HepG2 (cell line): ENCODE measurements at regions not wholly inside any gene's neighbourhood (a gene's known extent, or its start where the extent isn't known, plus 50 kb on each side); places are given as distances from the start of the nearest gene placed in this dataset.

ENCODE experiments used
- CREB1 ChIP-seq, 2 experiments: fragments of 450-650 bp in 1 of 2; IDR thresholded peaks; 2 replicates each; pipeline ENCODE4 v1.6.1; 2016 to 2017; ENCODE audit warnings: control low read depth in 1 of 2, mild to moderate bottlenecking in 1 of 2, missing compliant biosample characterization in 1 of 2, missing genetic modification characterization in 1 of 2
- KAT7 ChIP-seq: IDR thresholded peaks from 2 replicates; pipeline ENCODE4 v1.6.1; 2018; ENCODE audit warnings: borderline replicate concordance, missing compliant biosample characterization
- MAZ ChIP-seq, 2 experiments: sonication (generic) in 1 of 2; formaldehyde crosslinking in 1 of 2; IDR thresholded peaks; 2 replicates each; pipeline versions ENCODE4 v1.5.0 to v1.6.1; 2012 to 2020; ENCODE audit warnings: low read depth in 2 of 2, mild to moderate bottlenecking in 2 of 2, borderline replicate concordance in 1 of 2, improper control_type of control experiment in 1 of 2, low read length in 1 of 2, missing genetic modification reagents in 1 of 2, moderate library complexity in 1 of 2
- NFKBIZ ChIP-seq: IDR thresholded peaks from 2 replicates; pipeline ENCODE4 v1.6.1; 2018; ENCODE audit warnings: missing genetic modification reagents, missing compliant biosample characterization
- PHF8 ChIP-seq: sonication (generic); formaldehyde crosslinking; IDR thresholded peaks from 2 replicates; pipeline ENCODE4 v1.5.0; 2020; ENCODE audit warnings: missing genetic modification reagents
- RFX1 ChIP-seq: fragments of 450-650 bp; IDR thresholded peaks from 2 replicates; pipeline ENCODE4 v1.6.1; 2017
- SP1 ChIP-seq, 2 experiments: fragments of 450-650 bp in 1 of 2; sonication (generic) in 1 of 2; formaldehyde crosslinking in 1 of 2; IDR thresholded peaks; 2 replicates each; pipeline versions ENCODE4 v1.4.0 to v1.6.1; 2016 to 2020; ENCODE audit warnings: missing genetic modification reagents in 1 of 2
- ZFP62 ChIP-seq: sonication (generic); formaldehyde crosslinking; IDR thresholded peaks from 2 replicates; pipeline ENCODE4 v1.4.0; 2020; ENCODE audit warnings: missing genetic modification reagents
- ZNF10 ChIP-seq: sonication (generic); formaldehyde crosslinking; IDR thresholded peaks from 2 replicates; pipeline ENCODE4 v1.4.0; 2020; ENCODE audit warnings: mild to moderate bottlenecking, low read depth, missing genetic modification reagents, borderline replicate concordance
- ZNF318 ChIP-seq: sonication (generic); formaldehyde crosslinking; IDR thresholded peaks from 2 replicates; pipeline ENCODE4 v1.4.0; 2020; ENCODE audit warnings: mild to moderate bottlenecking, missing genetic modification reagents
- ZNF496 ChIP-seq: sonication (generic); formaldehyde crosslinking; IDR thresholded peaks from 2 replicates; pipeline ENCODE4 v1.8.1; 2023; ENCODE audit warnings: mild to moderate bottlenecking, moderate library complexity, missing genetic modification reagents; ENCODE audit not compliant: insufficient replicate concordance
- ZNF512 ChIP-seq: sonication (generic); formaldehyde crosslinking; IDR thresholded peaks from 2 replicates; pipeline ENCODE4 v1.4.0; 2020; ENCODE audit warnings: mild to moderate bottlenecking, missing genetic modification reagents

GRCh38 chr1:11394592-11395245 is 84.2 kb upstream of the DISP3 start (continued):
- no peak for TF ChIP-seq ZNF318
- TF ChIP-seq ZNF10 (CRISPR knock-in tag) = no peak
- no peak for TF ChIP-seq SP1 (IDR thresholded peaks at IDR 0.05)
- TF ChIP-seq SP1 (CRISPR knock-in tag; IDR thresholded peaks at IDR 0.05) = no peak
- no peak for TF ChIP-seq NFKBIZ (CRISPR knock-in tag)
- TF ChIP-seq PHF8 = no peak
- no peak for TF ChIP-seq CREB1 (IDR thresholded peaks at IDR 0.05)
- no peak for TF ChIP-seq CREB1 (CRISPR knock-in tag; IDR thresholded peaks at IDR 0.05)
- no peak for TF ChIP-seq ZNF512 (CRISPR knock-in tag)
- TF ChIP-seq KAT7 = no peak
- no peak for TF ChIP-seq RFX1
- no peak for TF ChIP-seq ZNF496 (CRISPR knock-in tag)
- TF ChIP-seq MAZ (IDR thresholded peaks at IDR 0.05; ENCODE audit: borderline replicate concordance, low read depth, low read length) = no peak
- no peak for TF ChIP-seq MAZ (CRISPR knock-in tag; IDR thresholded peaks at IDR 0.05; ENCODE audit: low read depth)
- TF ChIP-seq ZFP62 = no peak
- TF ChIP-seq, all 625 proteins: peak for 0
